Bone marrow (tissue), 2 donors: ENCODE measurements at regions not wholly inside any gene's neighbourhood (a gene's known extent, or its start where the extent isn't known, plus 50 kb on each side); places are given as distances from the start of the nearest gene placed in this dataset.
A peak's percentile ranks its signal among the peaks of the same experiment; 100 is the strongest.
"Not testable (repeated sequence)": the region's sequence is repeated elsewhere in the genome, so short reads cannot be mapped to it uniquely, and the experiment has no call there.

Experiments
- DNase-seq, 2 donors: peaks; one replicate each; lab custom pipeline; 2025; lab: John Stamatoyannopoulos, UW

GRCh38 chr12:58310809-58311622 lies 369.6 kb downstream of the ATP23 start:
- DNase-seq = no peak

DNA sequence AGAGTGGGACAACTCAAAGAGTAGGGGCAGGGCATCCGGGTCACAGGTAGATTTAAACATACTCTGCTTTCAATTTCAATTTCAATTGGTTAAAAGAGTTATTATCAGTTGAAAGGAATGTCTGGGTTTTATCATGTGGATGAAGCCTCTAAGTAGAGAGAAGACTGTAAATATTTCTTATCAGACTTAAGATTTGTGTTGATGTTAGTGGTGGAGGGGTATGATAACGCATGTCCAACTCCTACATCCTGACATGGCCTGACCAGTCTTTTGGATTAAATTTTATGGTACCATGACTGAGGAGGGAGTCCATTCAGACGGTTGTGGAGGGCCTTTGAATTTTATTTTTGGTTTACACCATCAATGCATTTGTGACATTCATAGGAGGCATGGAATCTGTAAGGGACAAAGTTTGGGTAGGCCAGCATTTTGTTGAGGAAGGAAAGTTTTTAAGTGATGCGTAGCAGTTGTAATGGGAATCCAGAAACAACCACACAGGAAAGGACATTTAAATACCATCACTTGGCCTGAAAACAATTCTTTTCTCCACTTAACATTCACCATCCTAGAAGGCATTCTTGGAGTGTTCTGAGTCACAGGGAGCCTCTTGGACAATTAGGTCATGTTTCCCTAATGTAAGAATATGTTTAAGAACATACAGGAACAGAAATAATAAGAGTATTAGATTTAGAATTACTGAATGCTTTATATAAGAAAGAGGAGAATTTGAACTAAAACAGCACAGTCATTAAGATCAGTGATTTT lies 371.9 kb downstream of the ATP23 start:
- no peak for DNase-seq

DNA sequence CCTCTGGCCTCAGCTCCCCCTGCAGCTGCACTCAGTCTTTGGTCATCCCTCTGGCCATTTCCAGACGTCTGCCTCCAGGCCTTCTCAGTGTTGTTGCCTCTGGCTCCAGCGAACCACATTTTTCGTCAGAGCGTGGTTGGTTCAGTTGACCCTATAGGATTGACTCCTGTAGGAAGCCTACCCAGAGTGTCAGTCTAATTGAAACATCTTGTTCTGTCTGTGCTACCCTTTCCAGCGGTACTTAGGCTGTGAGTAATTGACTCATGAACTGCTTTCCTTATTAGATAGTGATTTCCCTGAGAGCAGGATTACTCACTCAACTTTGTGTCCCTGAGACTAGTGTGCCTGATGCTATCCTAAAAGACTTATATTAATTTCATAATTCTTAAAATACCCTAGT lies 373.2 kb downstream of the ATP23 start:
- DNase-seq = no peak

GRCh38 chr12:58316926-58317325 lies 375.6 kb downstream of the ATP23 start:
- no peak for DNase-seq

DNA sequence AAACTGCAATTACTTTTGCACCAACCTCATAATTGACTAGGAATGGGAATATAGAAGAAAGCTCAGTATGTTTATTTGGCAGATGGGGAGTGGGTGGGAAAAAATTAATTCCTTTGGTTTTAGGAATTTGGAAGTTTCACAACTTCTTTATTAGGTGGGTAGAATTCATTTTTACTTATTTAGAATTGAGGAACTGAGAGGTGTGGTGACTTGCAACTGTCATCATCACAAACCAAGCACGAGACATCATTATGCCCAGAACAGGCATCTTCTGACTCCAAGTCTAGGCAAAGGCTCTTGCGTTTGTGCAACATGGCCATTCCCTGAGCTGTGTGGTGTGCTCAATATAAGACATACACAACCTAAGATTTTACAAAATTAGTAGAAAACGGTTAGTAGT lies 380.0 kb downstream of the ATP23 start:
- no peak for DNase-seq

- no peak for DNase-seq
These were observed 382.3 kb downstream of the ATP23 start for GRCh38 chr12:58323676-58324075.

- DNase-seq = no peak
These were observed 384.2 kb downstream of the ATP23 start for GRCh38 chr12:58325561-58325960.

GRCh38 chr12:58326534-58326933 lies 385.2 kb downstream of the ATP23 start:
- DNase-seq = no peak

DNA sequence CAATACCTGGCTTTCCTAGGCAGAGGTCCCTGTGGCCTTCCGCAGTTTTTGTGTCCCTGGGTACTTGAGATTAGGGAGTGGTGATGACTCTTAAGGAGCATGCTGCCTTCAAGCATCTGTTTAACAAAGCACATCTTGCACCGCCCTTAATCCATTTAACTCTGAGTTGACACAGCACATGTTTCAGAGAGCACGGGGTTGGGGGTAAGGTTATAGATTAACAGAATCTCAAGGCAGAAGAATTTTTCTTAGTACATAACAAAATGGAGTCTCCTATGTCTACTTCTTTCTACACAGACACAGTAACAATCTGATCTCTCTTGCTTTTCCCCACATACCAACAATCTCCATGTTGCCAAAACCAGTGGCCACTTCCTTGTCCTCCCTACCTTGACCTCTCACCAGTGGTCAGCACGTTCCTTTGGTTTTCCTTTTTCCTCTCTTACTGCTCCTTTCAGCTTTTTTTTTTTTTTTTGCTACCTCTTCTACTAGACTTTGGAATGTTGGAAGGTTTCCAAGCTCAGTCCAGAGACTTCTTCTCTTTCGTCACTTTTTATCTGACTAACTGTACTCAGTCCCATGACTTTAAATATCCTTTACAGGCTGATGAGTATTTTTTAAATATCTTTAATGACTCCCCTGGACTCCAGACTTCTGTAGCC lies 395.3 kb downstream of the ATP23 start:
- DNase-seq = not testable (repeated sequence)

DNA sequence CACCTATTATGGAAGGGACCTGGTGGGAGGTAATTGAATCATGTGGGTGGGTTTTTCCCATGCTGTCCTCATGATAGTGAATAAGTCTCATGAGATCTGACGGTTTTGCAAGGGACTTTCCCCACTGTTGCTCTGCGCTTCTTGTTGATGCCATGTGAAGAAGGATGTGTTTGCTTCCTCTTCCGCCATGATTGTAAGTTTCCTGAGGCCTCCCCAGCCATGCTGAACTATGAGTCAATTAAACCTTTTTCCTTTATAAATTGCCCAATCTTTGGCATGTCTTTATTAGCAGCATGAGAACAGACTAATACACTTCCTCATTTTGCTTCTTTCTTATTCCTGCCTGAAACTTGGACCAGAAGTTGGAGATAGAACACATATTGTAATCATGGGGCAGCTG lies 396.2 kb downstream of the ATP23 start:
- DNase-seq = not testable (repeated sequence)

DNA sequence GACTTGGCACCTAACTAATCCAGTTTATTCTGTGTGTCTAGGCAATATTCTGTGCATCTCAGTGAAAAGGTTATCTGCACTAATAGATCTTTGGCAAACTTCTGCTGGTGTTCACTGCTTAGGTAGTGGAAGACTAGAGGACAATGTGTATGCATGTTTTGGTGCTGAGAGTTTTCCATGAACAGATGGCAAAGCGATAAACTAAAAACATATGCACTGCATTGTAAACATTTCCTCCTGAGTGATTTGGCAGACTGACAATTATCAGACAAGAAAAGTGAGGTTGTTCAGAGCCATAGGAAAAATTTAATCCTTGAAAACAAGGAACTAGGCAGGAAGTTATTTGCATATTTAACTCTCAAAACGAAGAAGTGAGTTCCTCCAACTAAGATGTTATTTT lies 400.4 kb downstream of the ATP23 start:
- DNase-seq = no peak

DNA sequence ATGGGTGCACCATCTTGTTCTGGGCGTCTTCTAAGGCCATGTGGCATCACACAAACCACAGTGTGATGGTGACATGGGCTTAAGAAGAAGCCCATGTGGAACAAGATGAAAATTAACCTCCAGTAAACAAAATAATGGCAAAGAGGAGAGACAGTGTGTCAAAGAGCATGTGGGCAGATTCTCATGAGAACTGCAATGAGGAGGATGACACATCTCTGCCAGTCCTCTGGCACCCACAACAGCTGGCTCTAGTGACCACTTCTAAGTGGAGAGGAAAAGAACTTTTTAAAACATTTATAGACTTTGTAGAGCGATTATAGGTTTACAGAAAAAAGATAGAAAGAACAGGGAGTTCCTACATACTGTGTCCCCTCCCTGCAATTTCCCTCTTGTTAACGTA lies 401.4 kb downstream of the ATP23 start:
- DNase-seq = no peak

- DNase-seq = peak in 1 of 2 donors; percentile 16
These were observed 404.8 kb downstream of the ATP23 start for GRCh38 chr12:58346032-58346632.

GRCh38 chr12:58347188-58347587 lies 405.8 kb downstream of the ATP23 start:
- no peak for DNase-seq

DNA sequence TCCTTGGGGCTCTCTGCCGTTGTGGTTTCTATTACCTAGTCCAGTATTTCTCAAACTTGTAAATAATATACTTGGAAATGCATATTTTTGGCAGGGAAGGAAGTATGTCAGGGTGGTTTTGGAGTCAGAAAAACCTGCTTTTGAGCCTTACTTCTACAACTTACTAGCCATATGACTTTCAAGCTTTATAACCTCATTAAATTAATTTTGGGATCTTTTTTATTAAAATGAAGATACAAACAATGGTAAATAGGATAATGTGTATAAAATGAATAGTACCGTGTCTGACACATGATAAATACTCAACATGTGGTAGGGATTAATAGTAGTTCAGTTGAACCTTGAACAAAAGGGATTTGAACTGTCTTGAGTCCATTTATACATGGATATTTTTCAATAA lies 406.3 kb downstream of the ATP23 start:
- DNase-seq = no peak

DNA sequence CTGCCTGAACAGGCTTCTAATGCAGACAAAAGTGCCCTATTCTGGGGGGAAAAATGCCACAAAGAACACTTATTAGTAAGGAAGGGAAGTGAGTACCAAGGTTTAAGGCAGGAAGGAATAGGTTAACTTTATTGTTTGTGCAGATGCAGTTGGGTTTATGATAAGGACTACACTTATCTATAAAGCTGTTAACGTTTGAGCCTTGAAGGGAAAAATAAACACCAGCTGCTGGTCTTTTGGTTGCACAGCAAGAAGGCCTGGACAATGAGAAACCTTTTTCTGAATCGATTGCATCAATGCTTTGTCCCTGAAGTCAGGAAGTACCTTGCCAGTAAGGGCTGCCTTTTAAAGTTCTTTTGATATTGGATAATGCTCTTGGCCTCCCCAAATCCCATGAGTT lies 407.8 kb downstream of the ATP23 start:
- DNase-seq = no peak

- DNase-seq = no peak
These were observed 415.4 kb downstream of the ATP23 start for GRCh38 chr12:58356794-58357193.

- DNase-seq = no peak
These were observed 416.1 kb downstream of the ATP23 start for GRCh38 chr12:58357511-58357910.

GRCh38 chr12:58358369-58358768 lies 417.0 kb downstream of the ATP23 start:
- DNase-seq = no peak

GRCh38 chr12:58359084-58359483 lies 417.7 kb downstream of the ATP23 start:
- DNase-seq = no peak

- DNase-seq = no peak
These were observed 419.7 kb downstream of the ATP23 start for GRCh38 chr12:58361056-58361455.

DNA sequence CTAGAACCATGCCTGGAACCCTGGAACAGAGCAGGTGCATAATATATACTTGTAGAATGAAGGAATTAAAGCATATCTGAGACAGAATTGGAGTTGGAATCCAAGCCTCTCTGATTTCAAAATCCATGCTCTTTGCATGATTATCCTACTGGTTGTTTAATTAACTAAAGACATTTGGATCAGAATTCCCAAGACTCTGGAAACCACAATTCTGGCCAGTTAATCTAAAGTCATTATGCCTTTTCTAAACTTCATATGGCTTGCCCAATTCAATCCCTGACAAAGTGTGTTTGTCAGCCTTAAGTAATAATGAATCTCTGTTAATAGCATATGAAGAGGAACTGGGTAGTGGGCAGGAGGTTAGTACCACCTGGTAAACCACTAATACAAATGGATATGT lies 422.6 kb downstream of the ATP23 start:
- DNase-seq = no peak
